ENCODE measurements at regions not wholly inside any gene's neighbourhood (a gene's known extent, or its start where the extent isn't known, plus 50 kb on each side); places are given as distances from the start of the nearest gene placed in this dataset.

- no peak for DNase-seq (ENCODE audit: low read depth, low spot score)
Measured at GRCh38 chr6:22807818-22808217, 238.5 kb downstream of the HDGFL1 start.

- DNase-seq (ENCODE audit: low read depth, low spot score): no peak
Measured at GRCh38 chr6:22808466-22808865, 239.1 kb downstream of the HDGFL1 start.

GRCh38 chr6:22809370-22809769 is 240.0 kb downstream of the HDGFL1 start:
- DNase-seq (ENCODE audit: low read depth, low spot score): no peak

GRCh38 chr6:22819209-22819608 is 249.8 kb downstream of the HDGFL1 start:
- DNase-seq (ENCODE audit: low read depth, low spot score): no peak

- no peak for DNase-seq (ENCODE audit: low read depth, low spot score)
Measured at GRCh38 chr6:22821664-22822320, 252.4 kb downstream of the HDGFL1 start.

GRCh38 chr6:22825210-22825609 is 255.8 kb downstream of the HDGFL1 start:
- DNase-seq (ENCODE audit: low read depth, low spot score): no peak

- DNase-seq (ENCODE audit: low read depth, low spot score): no peak
Measured at GRCh38 chr6:22826961-22827360, 257.6 kb downstream of the HDGFL1 start.

GRCh38 chr6:22827760-22828159 is 258.4 kb downstream of the HDGFL1 start:
- DNase-seq (ENCODE audit: low read depth, low spot score): no peak

- DNase-seq (ENCODE audit: low read depth, low spot score): peak; percentile 96
Measured at GRCh38 chr6:22828179-22829062, 259.1 kb downstream of the HDGFL1 start.

- DNase-seq (ENCODE audit: low read depth, low spot score): no peak
Measured at GRCh38 chr6:22829070-22829469, 259.7 kb downstream of the HDGFL1 start.

GRCh38 chr6:22830463-22830862 is 261.1 kb downstream of the HDGFL1 start:
- DNase-seq (ENCODE audit: low read depth, low spot score): no peak

- DNase-seq (ENCODE audit: low read depth, low spot score): no peak
Measured at GRCh38 chr6:22833191-22833590, 263.8 kb downstream of the HDGFL1 start.

- DNase-seq (ENCODE audit: low read depth, low spot score): no peak
Measured at GRCh38 chr6:22838345-22838744, 269.0 kb downstream of the HDGFL1 start.

- no peak for DNase-seq (ENCODE audit: low read depth, low spot score)
Measured at GRCh38 chr6:22845467-22845866, 276.1 kb downstream of the HDGFL1 start.

- DNase-seq (ENCODE audit: low read depth, low spot score): no peak
Measured at GRCh38 chr6:22848121-22848520, 278.8 kb downstream of the HDGFL1 start.

- DNase-seq (ENCODE audit: low read depth, low spot score): no peak
Measured at GRCh38 chr6:22849921-22850320, 280.6 kb downstream of the HDGFL1 start.

GRCh38 chr6:22852101-22852500 is 282.7 kb downstream of the HDGFL1 start:
- no peak for DNase-seq (ENCODE audit: low read depth, low spot score)

GRCh38 chr6:22873513-22874136 is 304.3 kb downstream of the HDGFL1 start:
- no peak for DNase-seq (ENCODE audit: low read depth, low spot score)

- DNase-seq (ENCODE audit: low read depth, low spot score): no peak
Measured at GRCh38 chr6:22875845-22876244, 306.5 kb downstream of the HDGFL1 start.

- no peak for DNase-seq (ENCODE audit: low read depth, low spot score)
Measured at GRCh38 chr6:22878324-22878701, 308.9 kb downstream of the HDGFL1 start.

GRCh38 chr6:22878706-22879105 is 309.3 kb downstream of the HDGFL1 start:
- no peak for DNase-seq (ENCODE audit: low read depth, low spot score)

GRCh38 chr6:22880686-22881433 is 311.5 kb downstream of the HDGFL1 start:
- peak; percentile 82 for DNase-seq (ENCODE audit: low read depth, low spot score)
